Mammary epithelial cell (primary cell): ENCODE measurements at regions not wholly inside any gene's neighbourhood (a gene's known extent, or its start where the extent isn't known, plus 50 kb on each side); places are given as distances from the start of the nearest gene placed in this dataset.

Experiments used
- EZH2 ChIP-seq: IDR thresholded peaks from 2 replicates; pipeline ENCODE4 v1.6.1; 2012; ENCODE audit warnings: low read length, inconsistent platforms, borderline replicate concordance
- TF ChIP-seq, protein P1 (sequence below), 2 donors: IDR thresholded peaks in 1 of 2; conservative IDR thresholded peaks in 1 of 2; 2 replicates each; pipeline ENCODE4 v1.5.1; 2011 to 2012; ENCODE audit warnings: inconsistent platforms in 2 of 2, low read length in 2 of 2, mild to moderate bottlenecking in 2 of 2, control low read depth in 1 of 2, low read depth in 1 of 2; ENCODE audit not compliant: insufficient read depth in 1 of 2; ENCODE audit errors: extremely low read depth in 1 of 2

GRCh38 chr6:112571488-112572270 is 224.5 kb downstream of the RFPL4B start:
- TF ChIP-seq, protein P1, sequence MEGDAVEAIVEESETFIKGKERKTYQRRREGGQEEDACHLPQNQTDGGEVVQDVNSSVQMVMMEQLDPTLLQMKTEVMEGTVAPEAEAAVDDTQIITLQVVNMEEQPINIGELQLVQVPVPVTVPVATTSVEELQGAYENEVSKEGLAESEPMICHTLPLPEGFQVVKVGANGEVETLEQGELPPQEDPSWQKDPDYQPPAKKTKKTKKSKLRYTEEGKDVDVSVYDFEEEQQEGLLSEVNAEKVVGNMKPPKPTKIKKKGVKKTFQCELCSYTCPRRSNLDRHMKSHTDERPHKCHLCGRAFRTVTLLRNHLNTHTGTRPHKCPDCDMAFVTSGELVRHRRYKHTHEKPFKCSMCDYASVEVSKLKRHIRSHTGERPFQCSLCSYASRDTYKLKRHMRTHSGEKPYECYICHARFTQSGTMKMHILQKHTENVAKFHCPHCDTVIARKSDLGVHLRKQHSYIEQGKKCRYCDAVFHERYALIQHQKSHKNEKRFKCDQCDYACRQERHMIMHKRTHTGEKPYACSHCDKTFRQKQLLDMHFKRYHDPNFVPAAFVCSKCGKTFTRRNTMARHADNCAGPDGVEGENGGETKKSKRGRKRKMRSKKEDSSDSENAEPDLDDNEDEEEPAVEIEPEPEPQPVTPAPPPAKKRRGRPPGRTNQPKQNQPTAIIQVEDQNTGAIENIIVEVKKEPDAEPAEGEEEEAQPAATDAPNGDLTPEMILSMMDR (conservative IDR thresholded peaks at IDR 0.05 in 1 of 2, IDR thresholded peaks at IDR 0.05 in 1 of 2; ENCODE audit: extremely low read depth in 1 of 2, insufficient read depth in 1 of 2, low read depth in 1 of 2, low read length in 2 of 2) = no peak
- TF ChIP-seq EZH2 = no peak
